Thyroid gland (tissue), 4 donors: ENCODE measurements at regions not wholly inside any gene's neighbourhood (a gene's known extent, or its start where the extent isn't known, plus 50 kb on each side); places are given as distances from the start of the nearest gene placed in this dataset.

Source experiments
- CTCF ChIP-seq, 6 experiments: fragments of 200-600 bp in 3 of 6; fragments of 450-650 bp in 3 of 6; sonication (generic) in 3 of 6; IDR thresholded peaks; one replicate each; pipeline ENCODE4 v1.5.1; 2016 to 2019; ENCODE audit warnings: antibody characterized with exemption in 6 of 6, mild to moderate bottlenecking in 2 of 6, inconsistent platforms in 1 of 6, moderate library complexity in 1 of 6
- POLR2A ChIP-seq, 2 donors: fragments of 450-650 bp; IDR thresholded peaks; one replicate each; pipeline ENCODE4 v1.6.1; 2017; ENCODE audit warnings: antibody characterized with exemption in 2 of 2, mild to moderate bottlenecking in 2 of 2, moderate library complexity in 1 of 2

- no peak for TF ChIP-seq CTCF (IDR thresholded peaks at IDR 0.05)
- no peak for TF ChIP-seq POLR2A (IDR thresholded peaks at IDR 0.05)
Observed at GRCh38 chr14:100475268-100475667, 111.9 kb downstream of the BEGAIN start.
